ENCODE measurements at regions not wholly inside any gene's neighbourhood (a gene's known extent, or its start where the extent isn't known, plus 50 kb on each side); places are given as distances from the start of the nearest gene placed in this dataset.

DNA sequence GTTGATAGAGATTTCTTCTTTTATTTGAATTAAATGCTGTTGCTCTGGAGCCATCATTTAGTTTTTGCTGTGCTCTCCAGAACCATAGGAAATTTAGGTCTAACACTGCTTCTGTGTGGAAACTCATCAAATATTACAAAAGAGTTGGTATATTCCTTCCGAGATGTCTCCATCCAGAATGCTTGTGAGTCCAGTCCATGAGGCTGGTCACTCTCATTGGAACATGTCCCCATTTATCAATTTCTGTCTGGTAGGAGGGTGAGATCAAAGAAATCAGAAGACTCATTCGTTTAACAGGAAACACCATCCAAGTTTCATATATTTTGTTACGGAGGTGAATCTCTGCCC is 52.4 kb upstream of the LMO2 start:
- no peak overlapping the region for H3K4me3 ChIP-seq
- H3K9ac ChIP-seq = no peak overlapping the region
- H3K27ac ChIP-seq = no peak overlapping the region
- no peak for TF ChIP-seq Cebpa-rat (IDR thresholded peaks at IDR 0.05)
- H3K4me1 ChIP-seq = peaks cover 9 to 68% (median 29%) of the 10 kb centered on the region in 10 experiments; a peak in 19 of 20 replicates
- H3K9me3 ChIP-seq (replicated peaks in 1 of 11) = no peaks in the 10 kb centered on the region
- no peaks in the 10 kb centered on the region for H3K27me3 ChIP-seq
- H3K4me2 ChIP-seq = peak overlapping the region in 3 of 11 experiments; percentile 80 to 89 (median 85); a peak in 4 of 22 replicates
- no peaks in the 10 kb centered on the region for H3K36me3 ChIP-seq
- no peaks in the 10 kb centered on the region for H4K20me1 ChIP-seq

DNA sequence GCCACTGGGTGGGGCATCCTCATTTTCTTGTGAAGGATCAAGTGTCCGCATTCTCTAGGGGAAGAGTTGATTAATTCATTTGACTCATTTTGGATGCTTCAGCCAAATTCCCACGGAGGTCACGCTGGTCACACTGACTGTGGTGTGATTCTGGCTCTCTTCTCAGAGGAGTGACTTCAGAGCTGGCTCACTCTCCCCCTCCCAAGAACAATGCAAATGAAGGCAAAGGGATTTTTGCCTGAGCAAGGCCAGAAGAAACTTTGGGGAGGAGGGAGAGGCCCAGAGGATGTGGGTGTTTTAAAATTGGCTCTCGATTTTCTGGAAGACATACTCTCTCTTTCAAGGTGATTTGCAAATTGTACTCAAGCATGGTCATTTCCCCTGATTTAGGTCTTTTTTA is 51.1 kb upstream of the LMO2 start:
- Histone ChIP-seq H3K4me2 (peak overlapping the region in 7 of 11 experiments; percentile 13 to 89 (median 80); a peak in 12 of 22 replicates), H3K27me3 (no peaks in the 10 kb centered on the region), H3K4me3 (no peak overlapping the region), H3K36me3 (no peaks in the 10 kb centered on the region), H4K20me1 (no peaks in the 10 kb centered on the region), H3K27ac (peak overlapping the region in 6 of 11 experiments; percentile 13 to 75 (median 54); a peak in 8 of 22 replicates), H3K9me3 (replicated peaks in 1 of 11) (no peaks in the 10 kb centered on the region), H3K9ac (peak overlapping the region in 4 of 11 experiments; percentile 0 to 53 (median 42); a peak in 5 of 22 replicates), H3K4me1 (peaks cover 9 to 82% (median 31%) of the 10 kb centered on the region in 10 experiments; a peak in 19 of 20 replicates)
- no peak for TF ChIP-seq Cebpa-rat (IDR thresholded peaks at IDR 0.05)

DNA sequence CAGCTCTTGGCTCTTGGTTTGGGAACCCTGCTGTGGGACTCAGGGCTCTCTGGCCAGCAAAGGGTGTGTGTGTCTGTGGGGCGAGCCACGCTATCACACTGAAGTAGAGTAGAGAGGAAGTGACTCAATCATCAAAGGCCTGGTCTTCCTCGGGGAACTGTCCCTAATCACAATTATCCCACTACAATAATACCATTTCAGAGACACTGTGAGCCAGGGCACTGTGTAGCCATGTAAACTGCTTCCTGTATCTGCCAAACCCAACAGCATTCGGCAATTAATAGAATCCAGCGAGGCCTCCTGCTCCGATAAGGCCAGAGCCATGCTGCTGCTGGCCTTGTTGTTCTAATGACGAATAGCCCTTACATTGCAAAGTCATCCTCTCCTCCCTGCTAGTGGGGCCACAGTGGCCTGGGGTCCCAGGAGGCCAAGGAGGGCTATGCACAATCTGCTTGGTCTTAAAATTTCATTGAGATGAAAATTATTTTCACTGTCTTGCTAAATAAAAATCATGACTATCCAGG is 49.8 kb upstream of the LMO2 start:
- H3K9me3 ChIP-seq (replicated peaks in 1 of 11) = no peaks in the 10 kb centered on the region
- peaks cover 17 to 94% (median 43%) of the 10 kb centered on the region in 10 experiments for H3K4me1 ChIP-seq
- no peak for TF ChIP-seq Cebpa-rat (IDR thresholded peaks at IDR 0.05)
- no peaks in the 10 kb centered on the region for H3K36me3 ChIP-seq
- H3K27me3 ChIP-seq = no peaks in the 10 kb centered on the region
- peak overlapping the region in 5 of 11 experiments; percentile 35 to 53 (median 44); a peak in 7 of 22 replicates for H3K9ac ChIP-seq
- no peaks in the 10 kb centered on the region for H4K20me1 ChIP-seq
- 0 out of 20 replicates have a peak overlapping the region, but pooled peaks of 1 of the 10 experiments have one; percentile 0 for H3K4me3 ChIP-seq
- H3K27ac ChIP-seq = peak overlapping the region in 9 of 11 experiments; percentile 9 to 75 (median 44); a peak in 15 of 22 replicates
- peak overlapping the region; percentile 33 to 89 (median 66) for H3K4me2 ChIP-seq

Measured in BLaER1 treated with 17β-estradiol and CSF1 and Interleukin-3, amounts not matched to agents 10 nM and 100 nM (cell line).